HL-60 (cell line): ENCODE measurements at regions not wholly inside any gene's neighbourhood (a gene's known extent, or its start where the extent isn't known, plus 50 kb on each side); places are given as distances from the start of the nearest gene placed in this dataset.
"Not testable (repeated sequence)": the region's sequence is repeated elsewhere in the genome, so short reads cannot be mapped to it uniquely, and the experiment has no call there.

Source experiments
- GABPA ChIP-seq: IDR thresholded peaks from 2 replicates; pipeline ENCODE4 v1.6.1; 2012; ENCODE audit warnings: low read depth
- POLR2AphosphoS5 ChIP-seq: IDR thresholded peaks from 2 replicates; pipeline ENCODE4 v1.6.1; 2012; ENCODE audit warnings: low read depth
- SPI1 ChIP-seq: IDR thresholded peaks from 2 replicates; pipeline ENCODE4 v1.6.1; 2012; ENCODE audit warnings: low read depth, mild to moderate bottlenecking, borderline replicate concordance
- TF ChIP-seq, protein P1 (sequence below): IDR thresholded peaks from one replicate; pipeline ENCODE4 v1.5.1; 2011; ENCODE audit warnings: low read length, control low read depth, inconsistent platforms; ENCODE audit not compliant: insufficient read depth
- TF ChIP-seq, protein P2 (sequence below): IDR thresholded peaks from 2 replicates; pipeline ENCODE4 v1.6.1; 2012; ENCODE audit warnings: low read depth; ENCODE audit not compliant: insufficient replicate concordance

DNA sequence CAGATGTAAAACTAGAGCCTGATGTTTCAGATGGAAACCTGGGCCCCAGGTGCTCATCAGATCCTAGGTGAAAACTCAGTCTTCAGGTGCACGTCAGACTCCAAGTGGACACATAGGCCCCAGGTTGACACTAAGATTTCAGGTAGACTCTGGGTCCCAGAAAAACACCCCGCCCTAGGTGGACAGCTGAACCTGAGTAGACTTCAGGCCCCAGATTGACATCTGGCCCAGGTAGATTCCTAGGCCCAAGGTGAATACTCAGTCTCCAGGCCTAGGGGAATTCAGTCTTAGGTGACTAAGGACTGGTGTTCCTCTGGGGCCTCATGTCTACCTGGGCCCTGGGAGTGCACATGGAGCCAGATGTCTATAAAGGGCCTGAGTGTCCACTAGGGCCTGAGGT lies 196.7 kb downstream of the POTEM start:
- TF ChIP-seq, protein P1, sequence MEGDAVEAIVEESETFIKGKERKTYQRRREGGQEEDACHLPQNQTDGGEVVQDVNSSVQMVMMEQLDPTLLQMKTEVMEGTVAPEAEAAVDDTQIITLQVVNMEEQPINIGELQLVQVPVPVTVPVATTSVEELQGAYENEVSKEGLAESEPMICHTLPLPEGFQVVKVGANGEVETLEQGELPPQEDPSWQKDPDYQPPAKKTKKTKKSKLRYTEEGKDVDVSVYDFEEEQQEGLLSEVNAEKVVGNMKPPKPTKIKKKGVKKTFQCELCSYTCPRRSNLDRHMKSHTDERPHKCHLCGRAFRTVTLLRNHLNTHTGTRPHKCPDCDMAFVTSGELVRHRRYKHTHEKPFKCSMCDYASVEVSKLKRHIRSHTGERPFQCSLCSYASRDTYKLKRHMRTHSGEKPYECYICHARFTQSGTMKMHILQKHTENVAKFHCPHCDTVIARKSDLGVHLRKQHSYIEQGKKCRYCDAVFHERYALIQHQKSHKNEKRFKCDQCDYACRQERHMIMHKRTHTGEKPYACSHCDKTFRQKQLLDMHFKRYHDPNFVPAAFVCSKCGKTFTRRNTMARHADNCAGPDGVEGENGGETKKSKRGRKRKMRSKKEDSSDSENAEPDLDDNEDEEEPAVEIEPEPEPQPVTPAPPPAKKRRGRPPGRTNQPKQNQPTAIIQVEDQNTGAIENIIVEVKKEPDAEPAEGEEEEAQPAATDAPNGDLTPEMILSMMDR = not testable (repeated sequence)
- TF ChIP-seq POLR2AphosphoS5, GABPA, SPI1: not testable (repeated sequence)
- TF ChIP-seq, protein P2, sequence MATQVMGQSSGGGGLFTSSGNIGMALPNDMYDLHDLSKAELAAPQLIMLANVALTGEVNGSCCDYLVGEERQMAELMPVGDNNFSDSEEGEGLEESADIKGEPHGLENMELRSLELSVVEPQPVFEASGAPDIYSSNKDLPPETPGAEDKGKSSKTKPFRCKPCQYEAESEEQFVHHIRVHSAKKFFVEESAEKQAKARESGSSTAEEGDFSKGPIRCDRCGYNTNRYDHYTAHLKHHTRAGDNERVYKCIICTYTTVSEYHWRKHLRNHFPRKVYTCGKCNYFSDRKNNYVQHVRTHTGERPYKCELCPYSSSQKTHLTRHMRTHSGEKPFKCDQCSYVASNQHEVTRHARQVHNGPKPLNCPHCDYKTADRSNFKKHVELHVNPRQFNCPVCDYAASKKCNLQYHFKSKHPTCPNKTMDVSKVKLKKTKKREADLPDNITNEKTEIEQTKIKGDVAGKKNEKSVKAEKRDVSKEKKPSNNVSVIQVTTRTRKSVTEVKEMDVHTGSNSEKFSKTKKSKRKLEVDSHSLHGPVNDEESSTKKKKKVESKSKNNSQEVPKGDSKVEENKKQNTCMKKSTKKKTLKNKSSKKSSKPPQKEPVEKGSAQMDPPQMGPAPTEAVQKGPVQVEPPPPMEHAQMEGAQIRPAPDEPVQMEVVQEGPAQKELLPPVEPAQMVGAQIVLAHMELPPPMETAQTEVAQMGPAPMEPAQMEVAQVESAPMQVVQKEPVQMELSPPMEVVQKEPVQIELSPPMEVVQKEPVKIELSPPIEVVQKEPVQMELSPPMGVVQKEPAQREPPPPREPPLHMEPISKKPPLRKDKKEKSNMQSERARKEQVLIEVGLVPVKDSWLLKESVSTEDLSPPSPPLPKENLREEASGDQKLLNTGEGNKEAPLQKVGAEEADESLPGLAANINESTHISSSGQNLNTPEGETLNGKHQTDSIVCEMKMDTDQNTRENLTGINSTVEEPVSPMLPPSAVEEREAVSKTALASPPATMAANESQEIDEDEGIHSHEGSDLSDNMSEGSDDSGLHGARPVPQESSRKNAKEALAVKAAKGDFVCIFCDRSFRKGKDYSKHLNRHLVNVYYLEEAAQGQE = not testable (repeated sequence)
